Activated CD8-positive, alpha-beta memory T cell treated with anti-CD3 and anti-CD28 coated beads, Interleukin-2, amount 50 U/mL, for 48 hours (primary cell): ENCODE measurements at regions not wholly inside any gene's neighbourhood (a gene's known extent, or its start where the extent isn't known, plus 50 kb on each side); places are given as distances from the start of the nearest gene placed in this dataset.

Source experiments
- DNase-seq: peaks from one replicate; pipeline ENCODE4 v3.0.0-alpha.2; 2020

- no peak for DNase-seq
These were observed 49.8 kb upstream of the RAP1B start for GRCh38 chr12:68560851-68561422.
